Neural cell (in vitro differentiated cells): ENCODE measurements at regions not wholly inside any gene's neighbourhood (a gene's known extent, or its start where the extent isn't known, plus 50 kb on each side); places are given as distances from the start of the nearest gene placed in this dataset.

ENCODE experiments used
- H2AFZ ChIP-seq: fragments of 200-600, 300-800 bp; sonication (generic), shearing (Covaris generic); 2 replicates; pipeline ENCODE4 v1.6.0; 2014; ENCODE audit warnings: low read depth, mild to moderate bottlenecking, antibody characterized with exemption, low read length, moderate library complexity
- H3F3A ChIP-seq: fragments of 200-600 bp; shearing (Covaris generic); 2 replicates; pipeline ENCODE4 v1.6.1; 2016; ENCODE audit warnings: mild to moderate bottlenecking, moderate library complexity, mixed read lengths, antibody characterized with exemption, low read length; ENCODE audit not compliant: insufficient read depth, poor library complexity, severe bottlenecking
- H3K27ac ChIP-seq: fragments of 200-600, 300-800 bp; sonication (generic), shearing (Covaris generic); 2 replicates; pipeline ENCODE4 v1.5.1; 2014; ENCODE audit warnings: mild to moderate bottlenecking, low read length, moderate library complexity
- H3K27me3 ChIP-seq: fragments of 300-800, 200-600 bp; sonication (generic), shearing (Covaris generic); 2 replicates; pipeline ENCODE4 v1.6.0; 2014; ENCODE audit warnings: mild to moderate bottlenecking, low read depth, low read length, moderate library complexity; ENCODE audit not compliant: insufficient read depth
- H3K36me3 ChIP-seq: fragments of 300-800, 200-600 bp; sonication (generic), shearing (Covaris generic); 2 replicates; pipeline ENCODE4 v1.5.1; 2014; ENCODE audit warnings: mild to moderate bottlenecking, antibody characterized with exemption, low read length, moderate library complexity; ENCODE audit not compliant: insufficient read depth
- H3K4me2 ChIP-seq: fragments of 300-800, 200-600 bp; sonication (generic), shearing (Covaris generic); 2 replicates; pipeline ENCODE4 v1.6.0; 2014; ENCODE audit warnings: mild to moderate bottlenecking, low read length
- H3K4me3 ChIP-seq: fragments of 300-800, 200-600 bp; sonication (generic), shearing (Covaris generic); 2 replicates; pipeline ENCODE4 v1.5.1; 2014; ENCODE audit warnings: mild to moderate bottlenecking, low read length, moderate library complexity
- H3K79me2 ChIP-seq: fragments of 200-600 bp; shearing (Covaris generic); replicated peaks from 2 replicates; pipeline ENCODE4 v1.6.0; 2014; ENCODE audit warnings: mild to moderate bottlenecking, low read length, moderate library complexity; ENCODE audit not compliant: insufficient read depth
- H3K9ac ChIP-seq: fragments of 300-800, 200-600 bp; sonication (generic), shearing (Covaris generic); 2 replicates; pipeline ENCODE4 v1.6.1; 2016; ENCODE audit warnings: mild to moderate bottlenecking, low read length, mixed read lengths
- H3K9me2 ChIP-seq: fragments of 200-600 bp; shearing (Covaris generic); 2 replicates; pipeline ENCODE4 v1.6.1; 2016; ENCODE audit warnings: mild to moderate bottlenecking, low read length, mixed read lengths; ENCODE audit not compliant: insufficient read depth
- H3K9me3 ChIP-seq: fragments of 200-600, 300-800 bp; sonication (generic), shearing (Covaris generic); 2 replicates; pipeline ENCODE4 v1.6.1; 2016; ENCODE audit warnings: mild to moderate bottlenecking, mixed run types, low read length, moderate library complexity, mixed read lengths
- H4K20me1 ChIP-seq: fragments of 200-600 bp; shearing (Covaris generic); 2 replicates; pipeline ENCODE4 v1.6.1; 2016; ENCODE audit warnings: mild to moderate bottlenecking, mixed run types; ENCODE audit not compliant: insufficient read depth
- CTCF ChIP-seq: fragments of 450-650 bp; IDR thresholded peaks from 2 replicates; pipeline ENCODE4 v1.5.1; 2014; ENCODE audit warnings: antibody characterized with exemption, mild to moderate bottlenecking, moderate library complexity; ENCODE audit not compliant: poor library complexity, severe bottlenecking
- EP300 ChIP-seq: fragments of 450-650 bp; conservative IDR thresholded peaks from 2 replicates; pipeline ENCODE4 v1.6.1; 2014; ENCODE audit warnings: antibody characterized with exemption, mild to moderate bottlenecking, moderate library complexity; ENCODE audit not compliant: poor library complexity, severe bottlenecking
- EZH2 ChIP-seq: fragments of 200-600, 300-800 bp; shearing (Covaris generic), sonication (generic); IDR thresholded peaks from 2 replicates; pipeline ENCODE4 v1.6.1; 2014; ENCODE audit warnings: antibody characterized with exemption, low read length, borderline replicate concordance, mild to moderate bottlenecking; ENCODE audit not compliant: insufficient read depth, poor library complexity, severe bottlenecking
- MXI1 ChIP-seq: fragments of 450-650 bp; conservative IDR thresholded peaks from 2 replicates; pipeline ENCODE4 v1.6.1; 2014; ENCODE audit warnings: antibody characterized with exemption, mild to moderate bottlenecking; ENCODE audit not compliant: poor library complexity, severe bottlenecking
- POLR2AphosphoS5 ChIP-seq: IDR thresholded peaks from 2 replicates; pipeline ENCODE4 v1.6.1; 2012
- RAD21 ChIP-seq: fragments of 450-650 bp; conservative IDR thresholded peaks from 2 replicates; pipeline ENCODE4 v1.6.1; 2014; ENCODE audit warnings: antibody characterized with exemption, mild to moderate bottlenecking, moderate library complexity
- REST ChIP-seq: IDR thresholded peaks from 2 replicates; pipeline ENCODE4 v1.6.1; 2012; ENCODE audit warnings: borderline replicate concordance
- SMC3 ChIP-seq: fragments of 450-650 bp; conservative IDR thresholded peaks from 2 replicates; pipeline ENCODE4 v1.6.1; 2014; ENCODE audit warnings: antibody characterized with exemption, mild to moderate bottlenecking, moderate library complexity; ENCODE audit not compliant: poor library complexity
- TAF1 ChIP-seq: IDR thresholded peaks from 2 replicates; pipeline ENCODE4 v1.6.1; 2012; ENCODE audit warnings: low read depth

- no peak overlapping the region for H3K27ac ChIP-seq
- no peaks in the 10 kb centered on the region for H3K9me3 ChIP-seq
- H3K27me3 ChIP-seq, result no peaks in the 10 kb centered on the region
- H3K4me2 ChIP-seq, result no peak overlapping the region
- no peak overlapping the region for H2AFZ ChIP-seq
- H4K20me1 ChIP-seq, result no peaks in the 10 kb centered on the region
- no peak overlapping the region for H3K9ac ChIP-seq
- no peaks in the 10 kb centered on the region for H3K79me2 ChIP-seq
- TF ChIP-seq TAF1 (no peak), EZH2 (no peak), RAD21 (no peak), CTCF (no peak), EP300 (no peak), POLR2AphosphoS5 (no peak), REST (no peak), SMC3 (no peak), MXI1 (no peak)
- H3K36me3 ChIP-seq, result no peaks in the 10 kb centered on the region
- no peaks in the 10 kb centered on the region for H3K9me2 ChIP-seq
- no peak overlapping the region for H3K4me3 ChIP-seq
- H3F3A ChIP-seq, result no peaks in the 10 kb centered on the region
Observed at GRCh38 chr22:49499433-49500075, 328.1 kb downstream of the BRD1 start.

GRCh38 chr22:49497266-49497665 is 330.4 kb downstream of the BRD1 start:
- no peaks in the 10 kb centered on the region for H3K27me3 ChIP-seq
- no peaks in the 10 kb centered on the region for H3K36me3 ChIP-seq
- no peak overlapping the region for H3K27ac ChIP-seq
- no peaks in the 10 kb centered on the region for H3K9me2 ChIP-seq
- H2AFZ ChIP-seq, result no peak overlapping the region
- no peaks in the 10 kb centered on the region for H3K79me2 ChIP-seq
- H4K20me1 ChIP-seq, result no peaks in the 10 kb centered on the region
- no peaks in the 10 kb centered on the region for H3K9me3 ChIP-seq
- no peaks in the 10 kb centered on the region for H3F3A ChIP-seq
- TF ChIP-seq CTCF, result no peak
- H3K9ac ChIP-seq, result no peak overlapping the region
- H3K4me3 ChIP-seq, result no peak overlapping the region
- H3K4me2 ChIP-seq, result no peak overlapping the region
